A549 (cell line): ENCODE measurements at regions not wholly inside any gene's neighbourhood (a gene's known extent, or its start where the extent isn't known, plus 50 kb on each side); places are given as distances from the start of the nearest gene placed in this dataset.

ENCODE experiments used
- HOXA7 ChIP-seq: fragments of 250-450 bp; sonication (Bioruptor Pico); IDR thresholded peaks from 2 replicates; pipeline ENCODE4 v1.5.0; 2020; ENCODE audit warnings: mild to moderate bottlenecking, moderate library complexity
- KDM5A ChIP-seq: fragments of 200-600 bp; sonication (generic); IDR thresholded peaks from 2 replicates; pipeline ENCODE4 v1.6.1; 2016; ENCODE audit warnings: antibody characterized with exemption, mild to moderate bottlenecking
- MAFK ChIP-seq: fragments of 450-650 bp; IDR thresholded peaks from 2 replicates; pipeline ENCODE4 v1.6.1; 2014; ENCODE audit not compliant: partially characterized antibody
- MYC ChIP-seq: IDR thresholded peaks from 2 replicates; pipeline ENCODE4 v1.6.1; 2012; ENCODE audit warnings: mild to moderate bottlenecking, inconsistent platforms, low read length, improper control_type of control experiment, borderline replicate concordance
- POLR2A ChIP-seq: IDR thresholded peaks from 2 replicates; pipeline ENCODE4 v1.6.1; 2012; ENCODE audit warnings: mild to moderate bottlenecking, low read length
- POLR2AphosphoS2 ChIP-seq: conservative IDR thresholded peaks from 2 replicates; pipeline ENCODE4 v1.6.1; 2012; ENCODE audit warnings: low read length, improper control_type of control experiment, inconsistent platforms
- RAD21 ChIP-seq, 2 experiments: fragments of >200 bp in 1 of 2; sonication (Bioruptor Twin) in 1 of 2; formaldehyde crosslinking in 1 of 2; IDR thresholded peaks in 1 of 2; conservative IDR thresholded peaks in 1 of 2; 2 replicates in 1 of 2; 3 replicates in 1 of 2; pipeline ENCODE4 v1.6.1; 2012 to 2018; ENCODE audit warnings: inconsistent platforms in 1 of 2
- TF ChIP-seq, protein P1 (sequence below): fragments of >200 bp; sonication (Bioruptor Twin); formaldehyde crosslinking; IDR thresholded peaks from 3 replicates; pipeline ENCODE4 v1.5.1; 2016
- TF ChIP-seq, protein P2 (sequence below): fragments of 200-600 bp; sonication (generic); IDR thresholded peaks from 2 replicates; pipeline ENCODE4 v1.6.1; 2016; ENCODE audit warnings: antibody characterized with exemption, mild to moderate bottlenecking, moderate library complexity

DNA sequence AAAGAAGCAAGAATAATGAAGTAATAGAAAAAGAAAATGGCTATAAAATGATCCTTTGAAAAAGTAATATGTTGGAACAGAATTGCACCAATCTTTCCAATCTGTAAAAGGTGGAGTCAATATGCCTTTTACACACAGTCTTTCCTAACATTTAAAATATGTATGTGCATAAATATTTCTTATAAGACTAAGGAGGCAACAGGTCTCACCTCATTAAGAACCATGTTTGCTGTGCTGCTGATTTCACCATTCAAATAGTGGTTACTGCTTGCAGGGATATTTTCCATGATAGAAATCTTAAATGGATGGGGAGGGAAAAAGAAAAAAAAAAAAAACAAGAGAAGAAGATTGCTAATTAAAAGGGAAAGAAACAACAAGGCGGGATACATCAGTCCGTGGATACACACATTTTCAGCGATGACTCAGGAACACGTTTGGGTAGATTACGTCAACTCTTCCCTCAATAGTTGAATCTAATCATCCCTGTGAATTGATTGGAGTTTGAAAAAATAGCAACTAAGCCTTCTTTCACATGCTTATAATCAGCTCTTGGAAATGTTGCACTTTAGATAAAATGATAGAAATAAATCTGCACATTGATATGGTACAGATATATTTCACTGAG lies 2133.9 kb upstream of the CELF4 start:
- no peak for TF ChIP-seq RAD21 (conservative IDR thresholded peaks at IDR 0.05 in 1 of 2, IDR thresholded peaks at IDR 0.05 in 1 of 2)
- no peak for TF ChIP-seq HOXA7 (CRISPR knock-in tag)
- TF ChIP-seq, protein P1, sequence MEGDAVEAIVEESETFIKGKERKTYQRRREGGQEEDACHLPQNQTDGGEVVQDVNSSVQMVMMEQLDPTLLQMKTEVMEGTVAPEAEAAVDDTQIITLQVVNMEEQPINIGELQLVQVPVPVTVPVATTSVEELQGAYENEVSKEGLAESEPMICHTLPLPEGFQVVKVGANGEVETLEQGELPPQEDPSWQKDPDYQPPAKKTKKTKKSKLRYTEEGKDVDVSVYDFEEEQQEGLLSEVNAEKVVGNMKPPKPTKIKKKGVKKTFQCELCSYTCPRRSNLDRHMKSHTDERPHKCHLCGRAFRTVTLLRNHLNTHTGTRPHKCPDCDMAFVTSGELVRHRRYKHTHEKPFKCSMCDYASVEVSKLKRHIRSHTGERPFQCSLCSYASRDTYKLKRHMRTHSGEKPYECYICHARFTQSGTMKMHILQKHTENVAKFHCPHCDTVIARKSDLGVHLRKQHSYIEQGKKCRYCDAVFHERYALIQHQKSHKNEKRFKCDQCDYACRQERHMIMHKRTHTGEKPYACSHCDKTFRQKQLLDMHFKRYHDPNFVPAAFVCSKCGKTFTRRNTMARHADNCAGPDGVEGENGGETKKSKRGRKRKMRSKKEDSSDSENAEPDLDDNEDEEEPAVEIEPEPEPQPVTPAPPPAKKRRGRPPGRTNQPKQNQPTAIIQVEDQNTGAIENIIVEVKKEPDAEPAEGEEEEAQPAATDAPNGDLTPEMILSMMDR: no peak
- no peak for TF ChIP-seq MAFK
- TF ChIP-seq KDM5A: no peak
- TF ChIP-seq, protein P2, sequence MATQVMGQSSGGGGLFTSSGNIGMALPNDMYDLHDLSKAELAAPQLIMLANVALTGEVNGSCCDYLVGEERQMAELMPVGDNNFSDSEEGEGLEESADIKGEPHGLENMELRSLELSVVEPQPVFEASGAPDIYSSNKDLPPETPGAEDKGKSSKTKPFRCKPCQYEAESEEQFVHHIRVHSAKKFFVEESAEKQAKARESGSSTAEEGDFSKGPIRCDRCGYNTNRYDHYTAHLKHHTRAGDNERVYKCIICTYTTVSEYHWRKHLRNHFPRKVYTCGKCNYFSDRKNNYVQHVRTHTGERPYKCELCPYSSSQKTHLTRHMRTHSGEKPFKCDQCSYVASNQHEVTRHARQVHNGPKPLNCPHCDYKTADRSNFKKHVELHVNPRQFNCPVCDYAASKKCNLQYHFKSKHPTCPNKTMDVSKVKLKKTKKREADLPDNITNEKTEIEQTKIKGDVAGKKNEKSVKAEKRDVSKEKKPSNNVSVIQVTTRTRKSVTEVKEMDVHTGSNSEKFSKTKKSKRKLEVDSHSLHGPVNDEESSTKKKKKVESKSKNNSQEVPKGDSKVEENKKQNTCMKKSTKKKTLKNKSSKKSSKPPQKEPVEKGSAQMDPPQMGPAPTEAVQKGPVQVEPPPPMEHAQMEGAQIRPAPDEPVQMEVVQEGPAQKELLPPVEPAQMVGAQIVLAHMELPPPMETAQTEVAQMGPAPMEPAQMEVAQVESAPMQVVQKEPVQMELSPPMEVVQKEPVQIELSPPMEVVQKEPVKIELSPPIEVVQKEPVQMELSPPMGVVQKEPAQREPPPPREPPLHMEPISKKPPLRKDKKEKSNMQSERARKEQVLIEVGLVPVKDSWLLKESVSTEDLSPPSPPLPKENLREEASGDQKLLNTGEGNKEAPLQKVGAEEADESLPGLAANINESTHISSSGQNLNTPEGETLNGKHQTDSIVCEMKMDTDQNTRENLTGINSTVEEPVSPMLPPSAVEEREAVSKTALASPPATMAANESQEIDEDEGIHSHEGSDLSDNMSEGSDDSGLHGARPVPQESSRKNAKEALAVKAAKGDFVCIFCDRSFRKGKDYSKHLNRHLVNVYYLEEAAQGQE: no peak
- no peak for TF ChIP-seq POLR2AphosphoS2
- no peak for TF ChIP-seq MYC
- TF ChIP-seq POLR2A: no peak
